ENCODE measurements at regions not wholly inside any gene's neighbourhood (a gene's known extent, or its start where the extent isn't known, plus 50 kb on each side); places are given as distances from the start of the nearest gene placed in this dataset.

DNA sequence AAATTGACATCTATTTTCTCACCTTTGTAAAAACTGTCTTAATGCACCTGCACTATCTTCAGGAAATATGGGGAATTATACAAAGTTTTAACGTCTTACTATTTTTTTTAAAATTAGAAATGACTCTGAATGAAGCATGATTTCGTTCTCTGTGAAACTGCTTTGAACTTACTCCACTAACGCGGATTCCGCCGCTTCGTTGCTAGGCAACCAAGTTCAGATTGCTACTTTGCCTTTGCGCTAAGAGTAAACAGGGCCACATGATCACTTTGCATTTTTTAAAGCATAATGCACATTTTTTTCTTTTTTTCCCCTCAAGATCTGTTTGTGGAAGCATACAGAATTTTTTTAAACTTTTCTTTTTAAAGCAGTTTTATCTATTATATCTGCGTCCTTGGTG is 690.5 kb downstream of the BRINP3 start (continued):
- TF ChIP-seq, protein P1, sequence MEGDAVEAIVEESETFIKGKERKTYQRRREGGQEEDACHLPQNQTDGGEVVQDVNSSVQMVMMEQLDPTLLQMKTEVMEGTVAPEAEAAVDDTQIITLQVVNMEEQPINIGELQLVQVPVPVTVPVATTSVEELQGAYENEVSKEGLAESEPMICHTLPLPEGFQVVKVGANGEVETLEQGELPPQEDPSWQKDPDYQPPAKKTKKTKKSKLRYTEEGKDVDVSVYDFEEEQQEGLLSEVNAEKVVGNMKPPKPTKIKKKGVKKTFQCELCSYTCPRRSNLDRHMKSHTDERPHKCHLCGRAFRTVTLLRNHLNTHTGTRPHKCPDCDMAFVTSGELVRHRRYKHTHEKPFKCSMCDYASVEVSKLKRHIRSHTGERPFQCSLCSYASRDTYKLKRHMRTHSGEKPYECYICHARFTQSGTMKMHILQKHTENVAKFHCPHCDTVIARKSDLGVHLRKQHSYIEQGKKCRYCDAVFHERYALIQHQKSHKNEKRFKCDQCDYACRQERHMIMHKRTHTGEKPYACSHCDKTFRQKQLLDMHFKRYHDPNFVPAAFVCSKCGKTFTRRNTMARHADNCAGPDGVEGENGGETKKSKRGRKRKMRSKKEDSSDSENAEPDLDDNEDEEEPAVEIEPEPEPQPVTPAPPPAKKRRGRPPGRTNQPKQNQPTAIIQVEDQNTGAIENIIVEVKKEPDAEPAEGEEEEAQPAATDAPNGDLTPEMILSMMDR (conservative IDR thresholded peaks at IDR 0.05; ENCODE audit: low read depth in 2 of 2) = no peak
- TF ChIP-seq, protein P2, sequence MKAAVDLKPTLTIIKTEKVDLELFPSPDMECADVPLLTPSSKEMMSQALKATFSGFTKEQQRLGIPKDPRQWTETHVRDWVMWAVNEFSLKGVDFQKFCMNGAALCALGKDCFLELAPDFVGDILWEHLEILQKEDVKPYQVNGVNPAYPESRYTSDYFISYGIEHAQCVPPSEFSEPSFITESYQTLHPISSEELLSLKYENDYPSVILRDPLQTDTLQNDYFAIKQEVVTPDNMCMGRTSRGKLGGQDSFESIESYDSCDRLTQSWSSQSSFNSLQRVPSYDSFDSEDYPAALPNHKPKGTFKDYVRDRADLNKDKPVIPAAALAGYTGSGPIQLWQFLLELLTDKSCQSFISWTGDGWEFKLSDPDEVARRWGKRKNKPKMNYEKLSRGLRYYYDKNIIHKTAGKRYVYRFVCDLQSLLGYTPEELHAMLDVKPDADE (IDR thresholded peaks at IDR 0.05) = no peak
- no peak for TF ChIP-seq ZNF114 (CRISPR knock-in tag; IDR thresholded peaks at IDR 0.05)
- no peak for TF ChIP-seq CREB1 (CRISPR knock-in tag; IDR thresholded peaks at IDR 0.05; ENCODE audit: low read depth)
- TF ChIP-seq NANOG (IDR thresholded peaks at IDR 0.05; ENCODE audit: borderline replicate concordance) = no peak
- no peak for TF ChIP-seq EZH2phosphoT487 (IDR thresholded peaks at IDR 0.05; ENCODE audit: unreplicated experiment)
- TF ChIP-seq EZH2 (IDR thresholded peaks at IDR 0.05; ENCODE audit: low read depth, unreplicated experiment) = no peak
- TF ChIP-seq POLR2AphosphoS5 (IDR thresholded peaks at IDR 0.05; ENCODE audit: low read depth) = no peak

DNA sequence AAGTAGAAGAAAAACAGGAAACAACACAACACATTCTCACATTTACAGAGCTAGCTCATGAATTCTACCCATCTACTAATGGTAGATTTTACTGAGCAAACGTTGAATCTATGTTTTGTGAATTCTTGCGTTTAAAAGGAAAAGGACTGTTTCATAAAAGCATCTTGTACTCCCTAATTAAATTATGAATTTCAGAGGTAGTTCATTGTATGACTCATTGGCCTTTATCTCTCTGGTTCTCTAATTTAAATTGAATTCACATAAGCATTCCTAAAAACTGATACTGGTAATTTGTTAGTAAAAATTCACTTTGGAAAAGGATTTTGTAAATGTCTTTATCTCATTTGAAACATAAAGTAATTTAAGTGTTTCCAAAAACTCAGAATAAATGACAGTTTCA is 687.3 kb downstream of the BRINP3 start:
- ATAC-seq (no peak), DNase-seq (ENCODE audit: low spot score) (no peak)
- H3K4me1 Mint-ChIP-seq = peaks cover 3% of the 10 kb centered on the region; the same call in 2 of the 3 replicates
- peaks cover 2% of the 10 kb centered on the region for H3K27me3 Mint-ChIP-seq (ENCODE audit: insufficient read depth, low read depth, poor library complexity)
- H3K27ac Mint-ChIP-seq = no peak overlapping the region
- no peaks in the 10 kb centered on the region for H3K36me3 Mint-ChIP-seq (ENCODE audit: low read depth)
- Histone ChIP-seq H3K79me2 (replicated peaks; ENCODE audit: insufficient read depth) (no peaks in the 10 kb centered on the region), H3K27me3 (ENCODE audit: insufficient read depth) (no peaks in the 10 kb centered on the region), H3K9me2 (ENCODE audit: insufficient read depth) (no peaks in the 10 kb centered on the region), H4K20me1 (replicated peaks; ENCODE audit: insufficient read depth) (no peaks in the 10 kb centered on the region), H3K36me3 (ENCODE audit: insufficient read depth) (no peaks in the 10 kb centered on the region), H3K27ac (ENCODE audit: low read depth) (no peak overlapping the region), H3K4me1 (ENCODE audit: insufficient read depth) (no peaks in the 10 kb centered on the region), H2AFZ (no peak overlapping the region), H3K4me2 (no peak overlapping the region), H3F3A (replicated peaks; ENCODE audit: low read depth) (no peaks in the 10 kb centered on the region), H3K4me3 (no peak overlapping the region)
- no peak overlapping the region for H3K4me3 Mint-ChIP-seq
- no peaks in the 10 kb centered on the region for H3K9me3 Mint-ChIP-seq
- TF ChIP-seq, protein P2 (IDR thresholded peaks at IDR 0.05) = no peak
- TF ChIP-seq STAT1 (IDR thresholded peaks at IDR 0.05; ENCODE audit: unreplicated experiment) = no peak
- TF ChIP-seq, protein P3, sequence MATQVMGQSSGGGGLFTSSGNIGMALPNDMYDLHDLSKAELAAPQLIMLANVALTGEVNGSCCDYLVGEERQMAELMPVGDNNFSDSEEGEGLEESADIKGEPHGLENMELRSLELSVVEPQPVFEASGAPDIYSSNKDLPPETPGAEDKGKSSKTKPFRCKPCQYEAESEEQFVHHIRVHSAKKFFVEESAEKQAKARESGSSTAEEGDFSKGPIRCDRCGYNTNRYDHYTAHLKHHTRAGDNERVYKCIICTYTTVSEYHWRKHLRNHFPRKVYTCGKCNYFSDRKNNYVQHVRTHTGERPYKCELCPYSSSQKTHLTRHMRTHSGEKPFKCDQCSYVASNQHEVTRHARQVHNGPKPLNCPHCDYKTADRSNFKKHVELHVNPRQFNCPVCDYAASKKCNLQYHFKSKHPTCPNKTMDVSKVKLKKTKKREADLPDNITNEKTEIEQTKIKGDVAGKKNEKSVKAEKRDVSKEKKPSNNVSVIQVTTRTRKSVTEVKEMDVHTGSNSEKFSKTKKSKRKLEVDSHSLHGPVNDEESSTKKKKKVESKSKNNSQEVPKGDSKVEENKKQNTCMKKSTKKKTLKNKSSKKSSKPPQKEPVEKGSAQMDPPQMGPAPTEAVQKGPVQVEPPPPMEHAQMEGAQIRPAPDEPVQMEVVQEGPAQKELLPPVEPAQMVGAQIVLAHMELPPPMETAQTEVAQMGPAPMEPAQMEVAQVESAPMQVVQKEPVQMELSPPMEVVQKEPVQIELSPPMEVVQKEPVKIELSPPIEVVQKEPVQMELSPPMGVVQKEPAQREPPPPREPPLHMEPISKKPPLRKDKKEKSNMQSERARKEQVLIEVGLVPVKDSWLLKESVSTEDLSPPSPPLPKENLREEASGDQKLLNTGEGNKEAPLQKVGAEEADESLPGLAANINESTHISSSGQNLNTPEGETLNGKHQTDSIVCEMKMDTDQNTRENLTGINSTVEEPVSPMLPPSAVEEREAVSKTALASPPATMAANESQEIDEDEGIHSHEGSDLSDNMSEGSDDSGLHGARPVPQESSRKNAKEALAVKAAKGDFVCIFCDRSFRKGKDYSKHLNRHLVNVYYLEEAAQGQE (IDR thresholded peaks at IDR 0.05; ENCODE audit: unreplicated experiment) = no peak
- no peak for TF ChIP-seq ZNF114 (CRISPR knock-in tag; IDR thresholded peaks at IDR 0.05)
- TF ChIP-seq JUNB (IDR thresholded peaks at IDR 0.05; ENCODE audit: unreplicated experiment) = no peak
- no peak for TF ChIP-seq NANOG (IDR thresholded peaks at IDR 0.05; ENCODE audit: borderline replicate concordance)
- TF ChIP-seq EZH2 (IDR thresholded peaks at IDR 0.05; ENCODE audit: low read depth, unreplicated experiment) = no peak
- TF ChIP-seq, protein P4, sequence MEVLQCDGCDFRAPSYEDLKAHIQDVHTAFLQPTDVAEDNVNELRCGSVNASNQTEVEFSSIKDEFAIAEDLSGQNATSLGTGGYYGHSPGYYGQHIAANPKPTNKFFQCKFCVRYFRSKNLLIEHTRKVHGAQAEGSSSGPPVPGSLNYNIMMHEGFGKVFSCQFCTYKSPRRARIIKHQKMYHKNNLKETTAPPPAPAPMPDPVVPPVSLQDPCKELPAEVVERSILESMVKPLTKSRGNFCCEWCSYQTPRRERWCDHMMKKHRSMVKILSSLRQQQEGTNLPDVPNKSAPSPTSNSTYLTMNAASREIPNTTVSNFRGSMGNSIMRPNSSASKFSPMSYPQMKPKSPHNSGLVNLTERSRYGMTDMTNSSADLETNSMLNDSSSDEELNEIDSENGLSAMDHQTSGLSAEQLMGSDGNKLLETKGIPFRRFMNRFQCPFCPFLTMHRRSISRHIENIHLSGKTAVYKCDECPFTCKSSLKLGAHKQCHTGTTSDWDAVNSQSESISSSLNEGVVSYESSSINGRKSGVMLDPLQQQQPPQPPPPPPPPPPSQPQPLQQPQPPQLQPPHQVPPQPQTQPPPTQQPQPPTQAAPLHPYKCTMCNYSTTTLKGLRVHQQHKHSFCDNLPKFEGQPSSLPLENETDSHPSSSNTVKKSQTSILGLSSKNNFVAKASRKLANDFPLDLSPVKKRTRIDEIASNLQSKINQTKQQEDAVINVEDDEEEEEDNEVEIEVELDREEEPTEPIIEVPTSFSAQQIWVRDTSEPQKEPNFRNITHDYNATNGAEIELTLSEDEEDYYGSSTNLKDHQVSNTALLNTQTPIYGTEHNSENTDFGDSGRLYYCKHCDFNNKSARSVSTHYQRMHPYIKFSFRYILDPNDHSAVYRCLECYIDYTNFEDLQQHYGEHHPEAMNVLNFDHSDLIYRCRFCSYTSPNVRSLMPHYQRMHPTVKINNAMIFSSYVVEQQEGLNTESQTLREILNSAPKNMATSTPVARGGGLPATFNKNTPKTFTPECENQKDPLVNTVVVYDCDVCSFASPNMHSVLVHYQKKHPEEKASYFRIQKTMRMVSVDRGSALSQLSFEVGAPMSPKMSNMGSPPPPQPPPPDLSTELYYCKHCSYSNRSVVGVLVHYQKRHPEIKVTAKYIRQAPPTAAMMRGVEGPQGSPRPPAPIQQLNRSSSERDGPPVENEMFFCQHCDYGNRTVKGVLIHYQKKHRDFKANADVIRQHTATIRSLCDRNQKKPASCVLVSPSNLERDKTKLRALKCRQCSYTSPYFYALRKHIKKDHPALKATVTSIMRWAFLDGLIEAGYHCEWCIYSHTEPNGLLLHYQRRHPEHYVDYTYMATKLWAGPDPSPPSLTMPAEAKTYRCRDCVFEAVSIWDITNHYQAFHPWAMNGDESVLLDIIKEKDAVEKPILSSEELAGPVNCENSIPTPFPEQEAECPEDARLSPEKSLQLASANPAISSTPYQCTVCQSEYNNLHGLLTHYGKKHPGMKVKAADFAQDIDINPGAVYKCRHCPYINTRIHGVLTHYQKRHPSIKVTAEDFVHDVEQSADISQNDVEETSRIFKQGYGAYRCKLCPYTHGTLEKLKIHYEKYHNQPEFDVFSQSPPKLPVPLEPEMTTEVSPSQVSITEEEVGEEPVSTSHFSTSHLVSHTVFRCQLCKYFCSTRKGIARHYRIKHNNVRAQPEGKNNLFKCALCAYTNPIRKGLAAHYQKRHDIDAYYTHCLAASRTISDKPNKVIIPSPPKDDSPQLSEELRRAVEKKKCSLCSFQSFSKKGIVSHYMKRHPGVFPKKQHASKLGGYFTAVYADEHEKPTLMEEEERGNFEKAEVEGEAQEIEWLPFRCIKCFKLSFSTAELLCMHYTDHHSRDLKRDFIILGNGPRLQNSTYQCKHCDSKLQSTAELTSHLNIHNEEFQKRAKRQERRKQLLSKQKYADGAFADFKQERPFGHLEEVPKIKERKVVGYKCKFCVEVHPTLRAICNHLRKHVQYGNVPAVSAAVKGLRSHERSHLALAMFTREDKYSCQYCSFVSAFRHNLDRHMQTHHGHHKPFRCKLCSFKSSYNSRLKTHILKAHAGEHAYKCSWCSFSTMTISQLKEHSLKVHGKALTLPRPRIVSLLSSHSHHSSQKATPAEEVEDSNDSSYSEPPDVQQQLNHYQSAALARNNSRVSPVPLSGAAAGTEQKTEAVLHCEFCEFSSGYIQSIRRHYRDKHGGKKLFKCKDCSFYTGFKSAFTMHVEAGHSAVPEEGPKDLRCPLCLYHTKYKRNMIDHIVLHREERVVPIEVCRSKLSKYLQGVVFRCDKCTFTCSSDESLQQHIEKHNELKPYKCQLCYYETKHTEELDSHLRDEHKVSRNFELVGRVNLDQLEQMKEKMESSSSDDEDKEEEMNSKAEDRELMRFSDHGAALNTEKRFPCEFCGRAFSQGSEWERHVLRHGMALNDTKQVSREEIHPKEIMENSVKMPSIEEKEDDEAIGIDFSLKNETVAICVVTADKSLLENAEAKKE (CRISPR knock-in tag; IDR thresholded peaks at IDR 0.05) = no peak

Data from GM23338 (cell line).